DND-41 (cell line): ENCODE measurements at regions not wholly inside any gene's neighbourhood (a gene's known extent, or its start where the extent isn't known, plus 50 kb on each side); places are given as distances from the start of the nearest gene placed in this dataset.
"Not testable (repeated sequence)": the region's sequence is repeated elsewhere in the genome, so short reads cannot be mapped to it uniquely, and the experiment has no call there.

Experiments used
- ATAC-seq: fragments of 200-7000 bp; cut with Tn5 transposase; 3 replicates; pipeline ENCODE4 v1.9.1; 2021; ENCODE audit warnings: low read depth; ENCODE audit not compliant: insufficient read depth
- DNase-seq: peaks from one replicate; pipeline ENCODE4 v3.0.0-alpha.2; 2020
- H2AFZ ChIP-seq: 2 replicates; pipeline ENCODE4 v1.6.0; 2012; ENCODE audit warnings: low read depth, low read length
- H3K27ac ChIP-seq: 2 replicates; pipeline ENCODE4 v1.5.1; 2012; ENCODE audit warnings: low read length, inconsistent platforms
- H3K27me3 ChIP-seq: fragments of 200-600 bp; sonication (generic); 2 replicates; pipeline ENCODE4 v1.6.0; 2012; ENCODE audit warnings: low read length, mild to moderate bottlenecking, inconsistent platforms; ENCODE audit not compliant: insufficient read depth, poor library complexity
- H3K36me3 ChIP-seq: 2 replicates; pipeline ENCODE4 v1.5.1; 2012; ENCODE audit warnings: low read length, inconsistent platforms; ENCODE audit not compliant: insufficient read depth
- H3K4me1 ChIP-seq: 2 replicates; pipeline ENCODE4 v1.5.1; 2012; ENCODE audit warnings: mild to moderate bottlenecking, low read length; ENCODE audit not compliant: insufficient read depth
- H3K4me2 ChIP-seq: 2 replicates; pipeline ENCODE4 v1.6.0; 2012; ENCODE audit warnings: mild to moderate bottlenecking, moderate library complexity, low read length, inconsistent platforms; ENCODE audit not compliant: insufficient read depth
- H3K4me3 ChIP-seq, 2 experiments: fragments of 200-600 bp in 1 of 2; shearing (Covaris generic) in 1 of 2; 2 replicates each; pipeline ENCODE4 v1.5.1; 2012 to 2016; ENCODE audit warnings: inconsistent platforms in 2 of 2, low read length in 2 of 2, mild to moderate bottlenecking in 2 of 2, low read depth in 1 of 2, moderate library complexity in 1 of 2
- H3K79me2 ChIP-seq: 2 replicates; pipeline ENCODE4 v1.6.0; 2012; ENCODE audit warnings: low read length, inconsistent platforms; ENCODE audit not compliant: insufficient read depth
- H3K9ac ChIP-seq: 2 replicates; pipeline ENCODE4 v1.6.0; 2012; ENCODE audit warnings: low read depth, mild to moderate bottlenecking, inconsistent platforms, low read length, moderate library complexity
- H3K9me3 ChIP-seq: 2 replicates; pipeline ENCODE4 v1.5.1; 2012; ENCODE audit warnings: low read length, moderate library complexity, mild to moderate bottlenecking, inconsistent platforms; ENCODE audit not compliant: insufficient read depth, severe bottlenecking
- H4K20me1 ChIP-seq: 2 replicates; pipeline ENCODE4 v1.6.0; 2012; ENCODE audit warnings: low read length; ENCODE audit not compliant: insufficient read depth
- EZH2 ChIP-seq: IDR thresholded peaks from 3 replicates; pipeline ENCODE4 v1.6.1; 2012; ENCODE audit warnings: borderline replicate concordance, low read depth, mild to moderate bottlenecking, moderate library complexity, low read length, inconsistent platforms; ENCODE audit not compliant: severe bottlenecking
- TF ChIP-seq, protein P1 (sequence below): IDR thresholded peaks from 2 replicates; pipeline ENCODE4 v1.5.1; 2012; ENCODE audit warnings: borderline replicate concordance, low read length, moderate library complexity, mild to moderate bottlenecking; ENCODE audit not compliant: poor library complexity, severe bottlenecking; ENCODE audit errors: extremely low read depth

- Histone ChIP-seq H3K27ac (no peak overlapping the region), H3K4me2 (no peak overlapping the region), H3K79me2 (no peaks in the 10 kb centered on the region), H3K27me3 (no peaks in the 10 kb centered on the region), H3K36me3 (no peaks in the 10 kb centered on the region), H4K20me1 (no peaks in the 10 kb centered on the region), H3K4me1 (no peaks in the 10 kb centered on the region), H3K4me3 (no peak overlapping the region), H3K9ac (no peak overlapping the region), H3K9me3 (no peaks in the 10 kb centered on the region), H2AFZ (no peak overlapping the region)
- ATAC-seq (no peak), DNase-seq (no peak)
- TF ChIP-seq, protein P1, sequence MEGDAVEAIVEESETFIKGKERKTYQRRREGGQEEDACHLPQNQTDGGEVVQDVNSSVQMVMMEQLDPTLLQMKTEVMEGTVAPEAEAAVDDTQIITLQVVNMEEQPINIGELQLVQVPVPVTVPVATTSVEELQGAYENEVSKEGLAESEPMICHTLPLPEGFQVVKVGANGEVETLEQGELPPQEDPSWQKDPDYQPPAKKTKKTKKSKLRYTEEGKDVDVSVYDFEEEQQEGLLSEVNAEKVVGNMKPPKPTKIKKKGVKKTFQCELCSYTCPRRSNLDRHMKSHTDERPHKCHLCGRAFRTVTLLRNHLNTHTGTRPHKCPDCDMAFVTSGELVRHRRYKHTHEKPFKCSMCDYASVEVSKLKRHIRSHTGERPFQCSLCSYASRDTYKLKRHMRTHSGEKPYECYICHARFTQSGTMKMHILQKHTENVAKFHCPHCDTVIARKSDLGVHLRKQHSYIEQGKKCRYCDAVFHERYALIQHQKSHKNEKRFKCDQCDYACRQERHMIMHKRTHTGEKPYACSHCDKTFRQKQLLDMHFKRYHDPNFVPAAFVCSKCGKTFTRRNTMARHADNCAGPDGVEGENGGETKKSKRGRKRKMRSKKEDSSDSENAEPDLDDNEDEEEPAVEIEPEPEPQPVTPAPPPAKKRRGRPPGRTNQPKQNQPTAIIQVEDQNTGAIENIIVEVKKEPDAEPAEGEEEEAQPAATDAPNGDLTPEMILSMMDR: no peak
- no peak for TF ChIP-seq EZH2
Measured at GRCh38 chr3:177905173-177906125, 630.8 kb upstream of the KCNMB2 start.

DNA sequence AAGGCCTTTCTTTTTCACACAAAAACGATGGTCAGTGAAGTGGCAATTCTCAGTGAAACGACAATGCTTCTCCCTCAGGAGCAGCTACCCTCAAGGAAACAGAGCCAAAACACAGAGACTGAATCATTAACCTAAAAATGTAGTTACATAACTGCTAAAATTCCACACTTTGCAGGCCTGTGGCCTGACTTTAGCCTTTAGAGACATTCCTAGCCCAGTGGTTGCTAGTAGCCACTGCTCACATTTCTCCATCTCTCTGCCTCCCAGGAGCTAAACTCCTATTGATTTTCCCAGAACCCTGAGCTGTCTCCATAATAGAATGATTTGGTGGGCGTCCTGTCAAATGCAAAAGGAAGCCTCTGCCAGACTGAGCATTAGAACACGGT lies 630.1 kb upstream of the KCNMB2 start:
- no peak for TF ChIP-seq EZH2
- TF ChIP-seq, protein P1: no peak
- Histone ChIP-seq H3K9ac (no peak overlapping the region), H3K9me3 (no peaks in the 10 kb centered on the region), H4K20me1 (no peaks in the 10 kb centered on the region), H3K4me3 (no peak overlapping the region), H3K27me3 (no peaks in the 10 kb centered on the region), H3K27ac (no peak overlapping the region), H2AFZ (no peak overlapping the region), H3K4me1 (no peaks in the 10 kb centered on the region), H3K79me2 (no peaks in the 10 kb centered on the region), H3K4me2 (no peak overlapping the region), H3K36me3 (no peaks in the 10 kb centered on the region)
- DNase-seq (no peak), ATAC-seq (no peak)

- Histone ChIP-seq H3K27ac (no peak overlapping the region), H3K9ac (no peak overlapping the region), H3K9me3 (no peaks in the 10 kb centered on the region)
Measured at GRCh38 chr3:177906578-177907229, 629.5 kb upstream of the KCNMB2 start.

GRCh38 chr3:177909530-177909929 lies 626.7 kb upstream of the KCNMB2 start:
- not testable (repeated sequence) for H3K27me3 ChIP-seq, H3K4me1 ChIP-seq, H3K9me3 ChIP-seq, H3K36me3 ChIP-seq, DNase-seq, ATAC-seq, H3K79me2 ChIP-seq, H3K4me2 ChIP-seq, H4K20me1 ChIP-seq, H3K4me3 ChIP-seq, H3K9ac ChIP-seq, H2AFZ ChIP-seq, H3K27ac ChIP-seq

More at GRCh38 chr3:177906578-177907229, 629.5 kb upstream of the KCNMB2 start:
- no peaks in the 10 kb centered on the region for H4K20me1 ChIP-seq
- no peak overlapping the region for H3K4me3 ChIP-seq
- H2AFZ ChIP-seq: no peak overlapping the region
- TF ChIP-seq EZH2: no peak
- TF ChIP-seq, protein P1: no peak
- H3K4me1 ChIP-seq: no peaks in the 10 kb centered on the region
- no peaks in the 10 kb centered on the region for H3K27me3 ChIP-seq
- ATAC-seq (no peak), DNase-seq (no peak)
- no peaks in the 10 kb centered on the region for H3K79me2 ChIP-seq
- H3K36me3 ChIP-seq: no peaks in the 10 kb centered on the region
- no peak overlapping the region for H3K4me2 ChIP-seq
